T-helper 9 cell (primary cell): ENCODE measurements at regions not wholly inside any gene's neighbourhood (a gene's known extent, or its start where the extent isn't known, plus 50 kb on each side); places are given as distances from the start of the nearest gene placed in this dataset.
"Not testable (repeated sequence)": the region's sequence is repeated elsewhere in the genome, so short reads cannot be mapped to it uniquely, and the experiment has no call there.

Source experiments
- DNase-seq: peaks from one replicate; pipeline ENCODE4 v3.0.0-alpha.2; 2020

DNA sequence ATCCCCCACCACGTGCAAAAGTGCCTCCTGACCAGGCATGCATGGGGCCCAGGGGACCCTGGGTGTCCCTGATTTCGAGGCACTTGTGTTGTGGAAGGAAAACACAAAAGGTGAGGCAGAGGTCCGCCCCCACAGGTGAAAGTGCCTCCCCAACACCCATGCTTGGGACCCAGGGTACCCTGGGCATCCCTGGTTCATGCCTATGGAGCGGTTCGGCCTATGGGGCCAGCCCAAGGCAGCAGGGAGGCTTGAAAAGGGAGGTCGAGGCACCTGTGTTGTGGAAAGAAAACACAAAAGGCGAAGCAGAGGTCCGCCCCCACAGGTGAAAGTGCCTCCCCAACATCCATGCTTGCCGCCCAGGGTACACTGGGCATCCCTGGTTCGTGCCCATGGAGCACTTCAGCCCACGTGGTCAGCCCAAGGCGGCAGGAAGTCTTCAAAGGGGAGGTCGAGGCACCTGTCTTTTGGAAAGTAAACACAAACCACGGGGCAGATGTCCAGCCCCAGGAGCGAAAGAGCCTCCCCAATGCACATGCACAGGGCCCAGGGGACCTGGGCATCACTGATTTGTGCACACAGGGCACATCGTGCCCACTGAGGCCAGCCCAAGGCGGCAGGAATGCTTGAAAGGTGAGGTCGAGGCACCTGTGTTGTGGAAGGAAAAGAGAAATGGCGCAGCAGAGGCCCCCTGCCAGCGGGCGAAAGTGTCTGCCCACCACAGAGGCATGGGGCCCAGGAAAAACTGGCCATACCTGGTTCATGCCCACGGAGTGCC, 375.5 kb downstream of the ALG10 start:
- DNase-seq = no peak

DNA sequence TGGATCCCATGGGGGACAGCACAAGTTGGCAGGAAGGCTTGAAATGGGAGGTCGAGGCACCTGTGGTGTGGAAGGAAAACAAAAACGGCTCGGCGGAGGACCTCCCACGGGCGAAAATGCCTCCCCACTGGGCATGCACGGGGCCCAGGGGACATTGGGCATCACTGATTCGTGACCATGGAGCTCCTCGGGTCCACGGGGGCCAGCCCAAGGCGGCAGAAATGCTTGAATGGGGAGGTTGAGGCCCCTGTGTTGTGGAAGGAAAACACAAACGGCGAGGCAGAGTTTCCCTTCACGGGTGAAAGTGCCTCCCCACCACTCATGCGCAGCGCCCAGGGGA, 376.0 kb downstream of the ALG10 start:
- DNase-seq = no peak

DNA sequence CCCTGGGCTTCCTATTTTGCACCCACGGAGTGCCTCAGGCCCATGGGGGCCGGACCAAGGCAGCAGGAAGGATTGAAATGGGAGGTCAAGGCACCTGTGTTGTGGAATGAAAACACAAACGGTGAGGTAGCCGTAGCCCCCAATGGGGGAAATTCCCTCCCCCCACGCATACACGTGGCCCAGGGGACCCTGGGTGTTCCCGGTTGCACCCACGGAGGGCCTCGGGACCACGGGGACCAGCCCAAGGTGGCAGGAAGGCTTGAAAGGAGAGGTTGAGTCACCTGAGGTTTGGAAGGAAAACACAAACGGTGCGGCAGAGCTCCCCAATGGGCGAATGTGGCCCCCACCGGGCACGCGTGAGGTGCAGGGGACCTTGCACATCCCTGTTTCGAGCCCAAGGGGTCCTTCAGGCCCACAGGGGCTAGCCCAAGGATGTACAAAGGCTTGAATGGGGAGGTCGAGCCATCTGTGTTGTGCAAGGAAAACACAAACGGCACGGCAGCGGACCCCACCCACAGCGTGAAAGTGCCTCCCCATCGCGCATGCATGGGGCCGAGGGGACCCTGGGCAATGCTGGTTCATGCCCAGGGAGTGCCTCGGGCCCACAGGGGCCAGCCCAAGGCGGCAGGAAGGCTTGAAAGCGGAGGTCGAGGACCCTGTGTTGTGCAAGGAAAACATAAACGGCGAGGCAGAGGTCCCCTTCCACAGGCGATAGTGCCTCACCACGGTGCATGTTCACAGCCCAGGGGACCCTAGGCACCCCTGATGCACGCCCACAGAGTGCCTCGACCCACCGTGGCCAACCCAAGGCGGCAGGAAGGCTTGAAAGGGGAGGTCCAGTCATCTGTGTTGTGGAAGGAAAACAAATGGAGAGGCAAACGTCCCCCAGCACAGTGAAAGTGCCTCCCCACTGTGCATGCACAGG, 376.7 kb downstream of the ALG10 start:
- no peak for DNase-seq

DNA sequence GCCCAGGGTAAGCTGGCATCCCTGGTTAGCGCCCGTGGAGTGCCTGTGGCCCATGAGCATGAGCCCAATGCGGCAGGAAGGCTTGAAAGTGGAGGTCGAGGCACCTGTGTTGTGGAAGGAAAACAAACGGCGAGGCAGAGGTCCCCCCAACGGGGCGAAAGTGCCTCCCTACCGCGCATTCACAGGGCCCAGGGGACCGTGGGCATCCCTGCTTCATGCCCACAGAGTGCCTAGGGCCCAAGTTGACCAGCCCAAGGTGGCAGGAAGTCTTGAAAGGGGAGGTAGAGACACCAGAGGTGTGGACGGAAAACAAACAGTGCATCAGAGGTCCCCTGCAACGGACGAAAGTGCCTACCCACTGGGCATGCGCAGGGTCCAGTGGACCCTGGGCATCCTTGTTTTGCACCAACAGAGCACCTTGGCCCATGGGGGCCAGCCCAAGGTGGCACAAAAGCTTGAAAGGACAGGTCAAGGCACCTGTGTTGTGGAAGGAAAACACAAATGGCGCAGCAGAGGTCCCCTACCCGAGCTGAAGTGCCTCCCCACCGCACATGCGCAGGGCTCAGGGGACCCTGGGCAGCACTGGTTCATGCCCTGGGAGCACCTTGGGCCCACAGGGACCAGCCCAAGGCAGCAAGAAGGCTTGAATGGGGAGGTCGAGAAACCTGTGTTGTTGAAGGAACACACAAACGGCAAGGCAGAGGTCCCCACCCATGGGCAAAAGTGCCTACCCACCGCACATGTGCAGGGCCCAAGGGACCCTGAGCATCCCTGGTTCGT, 377.5 kb downstream of the ALG10 start:
- DNase-seq = no peak

DNA sequence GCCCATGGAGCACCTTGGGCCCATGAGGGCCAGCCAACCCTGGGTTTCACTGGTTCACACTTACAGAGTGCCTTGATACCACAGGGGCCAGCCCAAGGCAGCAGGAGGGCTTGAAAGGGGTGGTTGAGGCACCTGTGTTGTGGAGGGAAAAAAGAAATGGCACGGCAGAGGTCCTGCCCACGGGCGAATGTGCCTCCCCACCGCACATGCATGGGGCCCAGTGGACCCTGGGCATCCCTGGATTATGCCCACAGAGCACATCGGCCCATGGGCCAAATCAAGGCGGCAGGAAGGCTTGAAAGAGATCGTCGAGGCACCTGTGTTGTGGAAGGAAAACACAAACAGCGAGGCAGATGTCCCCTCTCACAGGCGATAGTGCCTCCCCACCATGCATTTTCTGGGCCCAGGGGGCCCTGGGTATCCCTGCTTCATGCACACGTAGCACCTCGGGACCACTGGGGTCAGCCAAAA, 378.1 kb downstream of the ALG10 start:
- DNase-seq = no peak

DNA sequence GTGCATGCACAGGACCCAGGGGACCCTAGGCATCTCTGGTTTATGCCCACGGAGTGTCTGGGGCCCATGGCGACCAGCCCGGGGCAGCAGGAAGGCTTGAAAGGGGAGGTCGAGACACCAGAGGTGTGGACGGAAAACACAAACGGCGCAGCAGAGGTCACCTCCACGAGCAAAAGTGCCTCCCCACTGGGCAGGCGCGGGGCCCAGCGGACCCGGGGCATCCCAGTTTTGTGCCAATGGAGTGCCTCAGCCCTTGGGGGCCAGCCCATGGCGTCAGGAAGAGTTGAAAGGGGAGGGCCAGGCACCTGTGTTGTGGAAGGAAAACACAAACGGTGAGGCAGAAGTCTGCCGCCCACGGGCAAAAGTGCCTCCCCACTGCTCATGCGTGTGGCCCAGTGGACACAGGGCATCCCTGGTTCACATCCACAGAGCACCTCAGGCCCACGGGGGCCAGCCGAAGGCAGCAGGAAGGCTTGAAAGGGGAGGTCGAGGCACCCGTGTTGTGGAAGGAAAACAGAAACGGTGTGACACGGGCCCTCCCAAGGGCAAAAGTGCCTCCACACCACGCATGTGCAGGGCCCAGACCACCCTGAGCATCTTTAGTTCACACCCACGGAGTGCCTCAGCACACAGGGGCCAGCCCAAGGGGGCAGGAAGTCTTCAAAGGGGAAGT, 378.8 kb downstream of the ALG10 start:
- DNase-seq = no peak

DNA sequence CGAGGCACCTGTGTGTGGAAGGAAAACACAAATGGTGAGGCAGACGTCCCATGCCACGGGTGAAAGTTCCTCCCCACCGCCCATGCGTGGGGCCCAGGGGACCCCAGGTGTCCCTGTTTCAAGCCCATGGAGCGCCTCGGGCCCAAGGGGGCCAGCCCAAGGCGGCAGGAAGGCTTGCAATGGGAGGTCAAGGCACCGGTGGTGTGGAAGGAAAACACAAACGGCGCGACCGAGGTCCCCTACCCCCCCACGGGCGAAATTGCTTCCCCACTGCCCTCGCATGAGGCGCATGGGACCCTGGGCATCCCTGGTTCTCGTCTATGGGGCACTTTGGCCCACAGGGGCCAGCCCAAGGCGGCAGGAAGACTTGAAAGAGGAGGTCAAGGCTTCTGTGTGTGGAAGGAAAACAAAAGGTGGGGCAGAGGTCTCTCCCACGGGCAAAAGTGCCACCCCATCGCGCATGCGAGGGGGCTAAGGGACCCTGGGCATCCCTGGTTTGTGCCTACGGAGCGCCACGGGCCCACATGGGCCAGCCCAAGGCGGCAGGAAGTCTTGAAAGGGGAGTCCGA, 379.4 kb downstream of the ALG10 start:
- DNase-seq = no peak

DNA sequence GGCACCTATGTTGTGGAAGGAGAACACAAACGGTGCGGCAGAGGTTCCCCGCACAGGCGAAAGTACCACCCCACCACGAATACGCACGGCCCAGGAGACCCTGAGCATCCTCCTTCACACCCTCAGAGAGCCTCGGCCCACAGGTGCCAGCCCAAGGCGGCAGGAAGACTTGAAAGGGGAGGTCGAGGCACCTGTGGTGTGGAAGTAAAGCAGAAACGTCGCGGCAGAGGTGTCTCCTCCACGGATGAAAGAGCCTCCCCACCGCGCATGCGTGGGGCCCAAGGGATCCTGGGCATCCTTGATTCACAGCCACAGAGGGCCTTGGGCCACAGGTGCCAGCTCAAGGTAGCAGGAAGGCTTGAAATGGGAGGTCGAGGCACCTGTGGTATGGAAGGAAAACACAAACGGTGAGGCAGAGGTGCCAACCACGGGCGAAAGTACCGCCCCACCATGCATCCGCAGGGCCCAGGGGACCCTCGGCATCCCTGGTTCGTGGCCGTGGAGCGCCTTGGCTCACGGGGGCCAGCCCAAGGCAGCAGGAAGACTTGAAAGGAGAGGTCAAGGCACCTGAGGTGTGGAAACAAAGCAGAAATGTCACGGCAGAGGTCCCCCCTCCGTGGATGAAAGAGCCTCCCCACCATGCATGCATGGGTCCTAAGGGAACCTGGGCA, 380.1 kb downstream of the ALG10 start:
- DNase-seq = no peak

DNA sequence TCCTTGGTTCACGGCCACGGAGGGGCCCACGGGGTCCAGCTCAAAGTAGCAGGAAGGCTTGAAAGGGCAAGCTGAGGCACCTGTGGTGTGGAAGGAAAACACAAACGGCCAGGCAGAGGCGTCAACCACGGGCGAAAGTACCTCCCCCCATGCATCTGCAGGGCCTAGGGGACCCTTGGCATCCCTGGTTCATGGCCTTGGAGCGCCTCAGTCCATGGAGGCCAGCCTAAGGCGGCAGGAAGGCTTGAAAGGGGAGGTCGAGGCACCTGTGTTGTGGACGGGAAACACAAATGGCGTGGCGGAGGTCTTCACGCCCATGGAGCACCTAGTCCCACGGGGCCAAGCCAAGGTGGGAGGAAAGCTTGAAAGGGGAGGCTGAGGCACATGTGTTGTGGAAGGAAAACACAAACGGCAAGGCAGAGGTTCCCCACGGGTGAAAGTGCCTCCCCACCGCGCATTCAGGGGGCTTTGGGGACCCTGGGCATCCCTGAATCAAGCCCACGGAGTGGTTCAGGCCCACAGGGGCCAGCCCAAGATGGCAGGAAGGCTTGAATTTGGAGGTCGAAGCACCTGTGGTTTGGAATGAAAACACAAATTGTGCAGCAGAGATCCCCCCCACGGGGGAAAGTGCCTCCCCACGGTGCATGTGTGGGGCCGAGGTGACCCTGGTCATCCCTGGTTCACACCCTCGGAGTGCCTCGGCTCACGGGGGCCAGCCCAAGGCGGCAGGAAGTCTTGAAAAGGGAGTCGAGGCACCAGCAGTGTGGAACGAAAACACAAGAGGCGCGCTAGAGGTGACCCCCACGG, 380.8 kb downstream of the ALG10 start:
- DNase-seq = no peak

DNA sequence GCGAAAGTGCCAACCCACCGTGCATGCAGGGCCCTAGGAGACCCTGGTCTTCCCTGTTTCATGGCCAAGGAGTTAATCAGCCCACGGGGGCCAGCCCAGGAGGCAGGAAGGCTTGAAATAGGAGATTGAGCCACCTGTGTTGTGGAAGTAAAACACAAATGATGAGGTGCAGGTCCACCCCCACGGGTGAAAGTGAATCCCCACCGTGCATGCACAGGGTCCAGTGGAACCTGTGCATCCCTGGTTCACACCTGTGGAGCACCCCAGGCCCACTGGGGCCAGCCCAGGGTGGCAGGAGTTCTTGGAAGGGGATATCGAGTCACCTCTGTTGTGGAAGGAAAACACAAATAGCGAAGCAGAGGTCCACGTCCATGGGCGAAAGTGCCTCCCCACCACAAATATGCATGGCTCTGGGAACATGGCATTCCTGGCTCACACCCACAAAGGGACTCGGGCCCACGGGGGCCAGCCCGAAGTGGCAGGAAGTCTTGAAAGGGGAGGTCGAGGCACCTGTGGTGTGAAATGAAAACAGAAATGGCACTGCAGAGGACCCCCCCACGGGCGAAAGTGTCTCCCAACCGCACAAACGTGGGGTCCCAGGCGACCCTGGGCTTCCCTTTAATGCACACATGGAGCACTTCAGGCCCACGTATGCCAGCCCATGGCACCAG, 381.5 kb downstream of the ALG10 start:
- DNase-seq = no peak

DNA sequence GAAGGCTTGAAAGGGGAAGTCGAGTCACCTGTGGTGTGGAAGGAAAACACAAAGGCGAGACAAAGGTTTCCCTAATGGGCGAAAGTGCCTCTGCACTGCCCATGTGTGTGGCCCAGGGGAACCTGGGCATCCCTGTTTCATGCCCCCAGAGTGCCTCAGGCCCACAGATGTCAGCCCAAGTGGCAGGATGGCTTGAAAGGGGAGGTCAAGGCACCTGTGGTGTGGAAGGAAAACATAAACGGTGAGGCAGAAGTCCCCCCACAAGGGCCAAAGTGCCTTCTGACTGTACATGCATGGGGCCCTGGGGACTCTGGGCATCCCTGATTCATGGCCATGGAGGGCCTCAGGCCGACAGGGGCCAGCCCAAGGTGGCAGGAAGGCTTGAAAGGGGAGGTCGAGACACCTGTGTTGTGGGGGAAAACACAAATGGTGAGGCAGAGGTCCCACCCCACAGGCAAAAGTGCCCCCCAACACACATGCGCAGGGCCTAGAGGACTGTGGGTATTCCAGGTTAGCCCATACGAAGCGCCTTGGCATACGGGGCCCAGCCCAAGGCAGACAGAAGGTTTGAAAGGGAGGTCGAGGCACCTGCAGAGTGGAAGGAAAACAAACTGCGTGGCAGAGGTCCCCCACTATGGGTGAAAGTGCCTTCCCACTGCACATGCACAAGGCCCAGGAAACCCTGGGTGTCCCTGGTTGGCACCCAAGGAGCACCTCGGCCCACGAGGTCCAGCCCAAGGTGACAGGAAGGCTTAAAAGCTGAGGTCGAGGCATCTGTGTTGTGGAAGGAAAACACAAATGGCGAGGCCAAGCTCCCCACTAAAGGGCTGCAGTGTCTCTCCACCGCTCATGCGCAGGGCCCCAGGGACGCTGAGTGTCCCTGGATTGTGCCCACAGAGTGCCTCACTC, 382.3 kb downstream of the ALG10 start:
- no peak for DNase-seq

DNA sequence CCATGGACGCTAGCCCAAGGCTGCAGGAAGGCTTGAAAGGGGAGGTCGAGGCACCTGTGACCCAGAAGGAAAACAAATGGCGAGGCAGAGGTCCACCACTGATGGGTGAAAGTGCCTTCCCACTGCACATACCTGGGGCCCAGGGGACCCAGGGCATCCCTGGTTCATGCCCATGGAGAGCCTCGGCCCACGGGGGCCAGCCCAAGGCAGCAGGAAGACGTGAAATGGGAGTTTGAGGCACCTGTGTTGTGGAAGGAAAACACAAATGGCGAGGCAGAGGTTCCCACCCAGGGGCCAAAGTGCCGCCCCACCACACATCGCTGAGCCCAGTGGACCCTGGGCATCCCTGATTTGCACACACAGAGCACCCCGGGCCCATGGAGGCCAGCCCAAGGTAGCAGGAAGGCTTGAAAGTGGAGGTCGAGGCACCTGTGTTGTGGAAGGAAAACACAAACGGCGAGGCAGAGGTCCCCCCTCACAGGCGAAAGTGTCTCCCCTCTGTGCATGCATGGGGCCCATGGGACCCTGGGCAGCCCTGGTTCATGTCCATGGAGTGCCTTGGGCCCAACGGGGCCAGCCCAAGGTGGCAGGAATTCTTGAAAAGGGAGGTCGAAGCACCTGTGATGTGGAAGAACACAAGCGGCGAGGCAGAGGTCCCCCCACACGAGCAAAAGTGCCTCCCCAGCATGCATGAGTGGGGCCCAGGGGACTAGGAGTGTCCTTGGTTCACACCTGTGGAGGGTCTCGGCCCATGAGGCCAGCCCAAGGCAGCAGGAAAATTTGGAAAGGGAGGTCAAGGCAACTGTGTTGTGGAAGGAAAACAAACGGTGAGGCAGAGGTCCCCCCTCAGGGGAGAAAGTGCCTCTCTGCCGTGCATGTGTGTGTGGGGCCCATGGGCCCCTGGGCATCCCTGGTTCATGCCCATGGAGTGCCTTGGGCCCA, 383.3 kb downstream of the ALG10 start:
- DNase-seq = no peak

DNA sequence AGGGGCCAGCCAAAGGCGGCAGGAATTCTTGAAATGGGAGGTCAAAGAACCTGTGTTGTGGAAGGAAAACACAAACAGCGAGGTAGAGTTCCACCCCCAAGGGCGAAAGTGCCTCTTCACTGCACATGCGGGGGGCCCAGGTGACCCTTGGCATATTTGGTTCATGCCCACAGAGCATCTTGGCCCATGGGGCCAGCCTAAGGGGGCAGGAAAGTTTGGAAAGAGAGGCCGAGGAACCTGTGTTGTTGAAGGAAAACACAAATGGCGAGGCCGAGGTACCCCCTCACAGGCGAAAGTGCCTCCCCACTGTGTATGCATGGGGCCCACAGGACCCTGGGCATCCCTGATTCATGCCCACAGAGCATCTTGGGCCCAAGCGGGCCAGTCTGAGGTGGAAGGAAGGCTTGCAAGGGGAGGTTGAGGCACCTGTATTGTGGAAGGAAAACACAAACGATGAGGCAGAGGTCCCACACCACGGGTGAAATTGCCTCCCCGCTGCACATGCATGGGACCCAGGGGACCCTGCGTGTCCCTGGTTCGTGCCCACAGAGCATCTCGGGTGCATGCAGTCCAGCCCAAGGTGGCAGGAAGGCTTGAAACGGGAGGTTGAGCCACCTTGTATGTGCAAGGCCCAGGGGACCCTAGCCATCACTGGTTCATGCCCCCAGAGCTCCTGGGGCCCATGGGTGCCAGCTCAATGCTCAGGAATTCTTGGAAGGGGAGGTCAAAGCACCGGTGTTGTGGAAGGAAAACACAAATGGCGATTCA, 384.1 kb downstream of the ALG10 start:
- DNase-seq = no peak

DNA sequence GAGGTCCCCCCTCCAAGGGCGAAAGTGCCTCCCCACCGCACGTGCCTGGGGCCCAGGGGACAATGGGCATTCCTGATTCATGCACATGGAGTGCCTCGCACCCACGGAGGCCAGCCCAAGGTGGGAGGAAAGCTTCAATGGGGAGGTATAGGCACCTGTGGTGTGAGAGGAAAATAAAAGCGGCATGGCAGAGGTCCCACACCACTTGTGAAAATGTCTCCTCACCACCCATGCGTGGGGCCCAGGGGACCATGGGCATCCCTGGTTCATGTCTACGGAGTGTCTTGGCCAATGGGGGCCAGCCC, 384.7 kb downstream of the ALG10 start:
- no peak for DNase-seq

DNA sequence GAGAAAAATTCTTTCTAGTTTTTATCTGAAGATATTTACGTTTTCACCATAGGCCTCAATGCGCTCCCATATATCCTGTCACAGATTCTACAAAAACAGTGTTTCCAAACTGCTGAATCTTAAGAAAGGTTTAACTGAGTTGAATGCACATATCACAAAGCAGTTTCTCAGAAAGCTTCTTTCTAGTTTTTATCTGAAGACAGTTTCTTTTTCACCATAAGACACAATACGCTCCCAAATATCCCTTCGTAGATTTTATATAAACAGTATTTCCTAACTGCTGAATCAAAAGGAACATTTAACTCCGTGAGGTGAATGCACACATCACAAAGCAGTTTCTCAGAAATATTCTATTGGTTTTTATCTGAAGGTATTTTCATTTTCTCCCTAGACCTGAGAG, 385.5 kb downstream of the ALG10 start:
- DNase-seq = no peak

DNA sequence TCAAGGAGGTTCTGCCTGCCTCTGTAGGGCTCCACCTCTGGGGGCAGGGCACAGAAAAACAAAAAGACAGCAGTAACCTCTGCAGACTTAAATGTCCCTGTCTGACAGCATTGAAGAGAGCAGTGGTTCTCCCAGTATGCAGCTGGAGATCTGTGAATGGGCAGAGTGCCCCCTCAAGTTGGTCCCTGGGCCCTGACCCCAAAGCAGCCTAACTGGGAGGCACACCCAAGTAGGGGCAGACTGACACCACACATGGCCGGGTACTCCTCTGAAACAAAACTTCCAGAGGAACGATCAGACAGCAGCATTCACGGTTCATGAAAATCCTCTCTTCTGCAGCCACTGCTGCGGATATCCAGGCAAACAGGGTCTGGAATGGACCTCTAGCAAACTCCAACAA, 409.2 kb downstream of the ALG10 start:
- not testable (repeated sequence) for DNase-seq
